ENCODE measurements at regions not wholly inside any gene's neighbourhood (a gene's known extent, or its start where the extent isn't known, plus 50 kb on each side); places are given as distances from the start of the nearest gene placed in this dataset.
A peak's percentile ranks its signal among the peaks of the same experiment; 100 is the strongest.
"Not testable (repeated sequence)": the region's sequence is repeated elsewhere in the genome, so short reads cannot be mapped to it uniquely, and the experiment has no call there.

DNA sequence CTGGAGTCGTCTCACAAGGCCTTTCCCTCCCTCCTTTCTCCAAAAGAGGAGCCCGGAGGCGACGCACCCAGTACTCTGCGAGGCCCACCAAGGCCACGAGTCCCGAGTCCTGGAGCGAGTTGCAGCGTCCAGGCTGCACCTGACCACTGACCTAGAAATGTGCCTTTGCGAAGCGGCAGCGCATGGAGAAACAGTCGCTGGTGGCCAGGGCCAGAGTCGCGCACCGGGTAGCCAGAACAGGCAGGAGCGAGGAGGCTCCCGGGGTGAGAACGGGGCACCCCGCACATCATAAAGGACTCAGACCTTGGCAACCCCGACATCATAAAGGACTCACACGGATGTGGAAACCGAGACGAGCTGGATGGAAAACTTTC is 318.4 kb downstream of the FAM72C start:
- Mint-ChIP-seq H3K27ac (no peak overlapping the region), H3K4me1 (no peaks in the 10 kb centered on the region), H3K4me3 (no peak overlapping the region), H3K36me3 (peaks cover 2% of the 10 kb centered on the region), H3K27me3 (peaks cover 69% of the 10 kb centered on the region), H3K9me3 (peaks cover 2 to 9% (median 8%) of the 10 kb centered on the region in 3 donors)

- H3K27ac Mint-ChIP-seq, result no peak overlapping the region
- no peaks in the 10 kb centered on the region for H3K4me1 Mint-ChIP-seq
- H3K4me3 Mint-ChIP-seq, result no peak overlapping the region
- H3K27me3 Mint-ChIP-seq, result peaks cover 71% of the 10 kb centered on the region
- H3K9me3 Mint-ChIP-seq, result peaks cover 5 to 8% (median 6%) of the 10 kb centered on the region in 3 donors
- peaks cover 2% of the 10 kb centered on the region for H3K36me3 Mint-ChIP-seq
These were observed 318.9 kb downstream of the FAM72C start for GRCh38 chr1:143652744-143653428.

DNA sequence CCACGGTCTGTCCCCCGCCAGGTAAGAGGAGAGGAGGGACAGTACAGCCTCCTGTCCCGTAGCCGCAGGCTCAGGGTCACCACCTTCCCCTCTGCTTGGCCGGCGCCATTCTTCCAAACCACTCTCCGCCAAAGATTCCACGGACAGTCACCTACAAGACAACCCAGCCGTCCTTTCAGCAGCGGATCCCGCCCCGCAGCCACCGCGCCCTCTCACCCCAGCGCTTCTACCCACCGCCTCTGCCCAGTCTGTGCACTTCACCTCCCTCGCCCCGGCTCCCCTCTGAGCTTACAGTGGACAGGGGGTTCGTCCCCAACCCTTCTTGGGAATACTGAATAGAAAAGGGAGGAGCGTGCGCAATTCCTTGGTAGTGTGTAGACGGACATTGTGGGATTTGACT is 319.6 kb downstream of the FAM72C start:
- Mint-ChIP-seq H3K4me1 (no peaks in the 10 kb centered on the region), H3K27me3 (peaks cover 73% of the 10 kb centered on the region), H3K4me3 (no peak overlapping the region), H3K27ac (no peak overlapping the region), H3K9me3 (peaks cover 5 to 8% (median 6%) of the 10 kb centered on the region in 3 donors), H3K36me3 (peaks cover 2% of the 10 kb centered on the region)

GRCh38 chr1:143651350-143651992 is 320.3 kb downstream of the FAM72C start:
- no peaks in the 10 kb centered on the region for H3K4me1 Mint-ChIP-seq
- H3K27me3 Mint-ChIP-seq, result peaks cover 68% of the 10 kb centered on the region
- no peak overlapping the region for H3K27ac Mint-ChIP-seq
- H3K4me3 Mint-ChIP-seq, result peak overlapping the region in 1 of 4 donors; percentile 37
- H3K36me3 Mint-ChIP-seq, result peaks cover under 1% of the 10 kb centered on the region
- peaks cover 4 to 8% (median 5%) of the 10 kb centered on the region in 3 donors for H3K9me3 Mint-ChIP-seq

DNA sequence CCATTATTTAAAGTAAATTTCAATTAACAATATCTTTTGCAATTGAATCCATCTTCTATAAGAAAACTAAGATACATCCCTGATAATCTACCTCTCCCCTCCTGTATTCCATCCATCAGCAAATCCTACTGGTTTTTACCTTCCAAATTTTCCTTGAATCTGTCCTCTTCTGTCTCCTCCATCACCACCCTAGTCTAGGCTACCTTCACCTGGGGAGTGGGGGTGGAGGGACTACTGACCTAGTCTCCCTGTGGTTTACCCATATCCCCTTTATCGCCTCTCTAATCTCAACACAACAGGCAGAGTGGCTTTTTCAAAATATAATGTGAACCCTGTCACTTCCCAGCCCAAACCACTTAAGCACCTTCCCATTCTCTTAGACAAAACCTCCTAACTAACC is 327.8 kb downstream of the FAM72C start:
- H3K4me1 Mint-ChIP-seq, H3K36me3 Mint-ChIP-seq, H3K9me3 Mint-ChIP-seq, H3K27ac Mint-ChIP-seq: not testable (repeated sequence)
- H3K4me3 Mint-ChIP-seq, result peak overlapping the region in 1 of 4 donors; percentile 57
- H3K27me3 Mint-ChIP-seq, result peaks cover 43% of the 10 kb centered on the region

GRCh38 chr1:143643148-143643885 is 328.5 kb downstream of the FAM72C start:
- peaks cover 0 to 4% (median 4%) of the 10 kb centered on the region in 3 donors for H3K9me3 Mint-ChIP-seq
- H3K27ac Mint-ChIP-seq, result no peak overlapping the region
- peaks cover 37% of the 10 kb centered on the region for H3K27me3 Mint-ChIP-seq
- no peaks in the 10 kb centered on the region for H3K36me3 Mint-ChIP-seq
- H3K4me3 Mint-ChIP-seq, result no peak overlapping the region
- H3K4me1 Mint-ChIP-seq, result peaks cover 0 to 2% (median 1%) of the 10 kb centered on the region in 3 donors

DNA sequence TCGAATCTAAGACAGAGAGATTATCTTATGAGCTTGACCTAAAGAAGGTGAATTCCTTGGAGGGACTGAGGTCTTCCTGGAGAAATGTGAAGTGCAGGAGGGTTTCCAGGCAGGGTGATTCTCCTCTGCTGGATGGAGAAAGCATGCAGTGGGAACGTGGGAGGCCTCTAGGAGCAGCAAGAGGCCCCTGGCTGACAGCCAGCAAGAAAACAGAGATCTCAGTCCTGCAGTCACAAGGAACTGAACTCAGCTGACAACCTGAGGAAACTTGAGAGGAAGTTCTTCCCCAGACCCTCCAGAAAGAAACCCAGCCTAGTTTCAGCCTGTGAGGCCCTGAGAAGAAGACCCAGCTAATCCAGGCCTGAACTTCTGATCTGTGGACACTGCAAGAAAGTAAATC is 345.9 kb downstream of the FAM72C start:
- Mint-ChIP-seq H3K27ac (no peak overlapping the region), H3K4me3 (no peak overlapping the region), H3K9me3 (no peaks in the 10 kb centered on the region), H3K36me3 (peaks cover 2% of the 10 kb centered on the region), H3K4me1 (no peaks in the 10 kb centered on the region), H3K27me3 (peaks cover 12% of the 10 kb centered on the region)

- no peaks in the 10 kb centered on the region for H3K9me3 Mint-ChIP-seq
- no peaks in the 10 kb centered on the region for H3K4me1 Mint-ChIP-seq
- H3K27ac Mint-ChIP-seq, result no peak overlapping the region
- no peak overlapping the region for H3K4me3 Mint-ChIP-seq
- H3K36me3 Mint-ChIP-seq, result no peaks in the 10 kb centered on the region
- H3K27me3 Mint-ChIP-seq, result peaks cover 2% of the 10 kb centered on the region
These were observed 351.9 kb downstream of the FAM72C start for GRCh38 chr1:143619851-143620250.

DNA sequence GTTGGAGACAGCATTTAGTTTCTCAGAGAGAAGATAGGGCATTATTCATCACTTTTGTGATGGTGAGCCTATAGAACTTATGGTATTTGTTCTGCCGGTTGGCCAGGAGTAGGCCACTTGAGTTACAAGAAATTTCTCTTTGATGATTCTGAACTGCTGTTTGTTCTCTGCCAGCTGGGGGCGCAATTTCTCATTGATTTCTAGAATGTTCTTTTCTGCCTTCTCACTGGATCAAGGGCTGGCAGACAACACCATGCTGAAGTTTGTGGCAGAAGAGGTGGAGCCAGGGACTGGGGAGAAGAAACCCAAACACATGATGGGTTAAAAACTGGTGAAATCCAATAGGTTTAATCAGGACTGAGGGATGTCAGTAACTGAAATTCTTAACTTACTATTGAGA is 360.6 kb downstream of the FAM72C start:
- no peak overlapping the region for H3K4me3 Mint-ChIP-seq
- H3K4me1 Mint-ChIP-seq, result no peaks in the 10 kb centered on the region
- peaks cover 1% of the 10 kb centered on the region for H3K27me3 Mint-ChIP-seq
- no peaks in the 10 kb centered on the region for H3K36me3 Mint-ChIP-seq
- no peaks in the 10 kb centered on the region for H3K9me3 Mint-ChIP-seq
- H3K27ac Mint-ChIP-seq, result no peak overlapping the region

DNA sequence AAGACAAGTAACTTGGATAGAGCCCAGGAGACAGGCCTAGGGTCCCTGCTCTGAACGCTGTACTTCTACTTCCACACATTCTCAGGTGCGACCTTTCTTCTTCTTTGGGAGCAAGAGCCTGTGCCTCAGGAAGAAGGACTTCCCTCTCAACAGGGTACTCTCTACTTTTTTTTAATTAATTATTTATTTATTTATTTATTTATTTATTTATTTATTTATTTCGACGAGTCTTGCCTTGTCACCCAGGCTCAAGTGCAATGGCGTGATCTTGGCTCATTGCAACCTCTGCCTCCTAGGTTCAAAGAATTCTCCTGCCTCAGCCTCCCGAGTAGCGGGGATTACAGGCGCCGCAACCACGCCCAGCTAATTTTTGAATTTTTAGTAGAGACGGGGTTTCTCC is 361.6 kb downstream of the FAM72C start:
- no peak overlapping the region for H3K4me3 Mint-ChIP-seq
- no peak overlapping the region for H3K27ac Mint-ChIP-seq
- no peaks in the 10 kb centered on the region for H3K36me3 Mint-ChIP-seq
- H3K27me3 Mint-ChIP-seq, result no peaks in the 10 kb centered on the region
- H3K4me1 Mint-ChIP-seq, result no peaks in the 10 kb centered on the region
- H3K9me3 Mint-ChIP-seq, result no peaks in the 10 kb centered on the region

DNA sequence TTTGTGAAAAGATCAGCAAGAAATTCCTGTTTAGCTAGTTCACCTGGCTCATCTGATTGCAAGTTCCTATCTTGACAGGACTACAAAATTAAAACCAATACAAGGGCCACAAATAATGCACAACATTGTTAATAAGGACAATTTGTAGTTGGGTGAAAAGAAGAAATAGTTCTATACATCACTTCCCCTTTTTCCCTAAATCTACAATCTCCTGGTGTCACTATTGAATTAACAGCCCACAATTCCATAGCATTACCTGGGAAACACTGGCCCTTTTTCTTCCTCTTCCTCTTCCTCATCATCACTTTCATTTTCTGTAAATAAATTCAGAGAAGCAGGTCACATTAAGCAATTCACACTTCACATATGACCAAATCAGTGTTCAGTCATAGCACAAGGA is 366.9 kb downstream of the FAM72C start:
- Mint-ChIP-seq H3K9me3 (peaks cover 0 to 2% (median 0%) of the 10 kb centered on the region in 3 donors), H3K27me3 (peaks cover 6% of the 10 kb centered on the region), H3K36me3 (no peaks in the 10 kb centered on the region), H3K27ac (no peak overlapping the region), H3K4me1 (no peaks in the 10 kb centered on the region), H3K4me3 (no peak overlapping the region)

DNA sequence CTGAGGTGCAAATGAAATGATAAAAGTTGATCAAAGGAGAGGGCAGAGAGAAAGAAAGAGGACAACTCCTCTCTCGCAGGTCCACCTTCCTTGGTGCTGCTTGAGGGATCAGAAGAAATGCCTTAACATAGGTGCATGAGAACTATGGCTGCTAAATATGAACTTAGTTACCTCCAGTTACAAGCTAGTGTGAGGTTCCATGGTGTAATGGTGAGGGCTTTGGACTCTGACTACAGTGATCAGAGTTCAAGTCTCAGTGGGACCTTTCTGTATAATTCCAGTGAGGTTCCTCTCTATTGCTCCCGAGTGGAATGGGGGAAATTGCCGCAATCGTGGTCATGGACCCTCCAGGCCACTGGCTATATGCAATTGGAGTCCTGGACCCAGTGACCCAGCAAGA is 387.3 kb downstream of the FAM72C start:
- Mint-ChIP-seq H3K36me3 (no peaks in the 10 kb centered on the region), H3K4me1 (no peaks in the 10 kb centered on the region), H3K9me3 (peaks cover 0 to 2% (median 1%) of the 10 kb centered on the region in 3 donors), H3K27me3 (peaks cover 29% of the 10 kb centered on the region), H3K4me3 (no peak overlapping the region), H3K27ac (no peak overlapping the region)

DNA sequence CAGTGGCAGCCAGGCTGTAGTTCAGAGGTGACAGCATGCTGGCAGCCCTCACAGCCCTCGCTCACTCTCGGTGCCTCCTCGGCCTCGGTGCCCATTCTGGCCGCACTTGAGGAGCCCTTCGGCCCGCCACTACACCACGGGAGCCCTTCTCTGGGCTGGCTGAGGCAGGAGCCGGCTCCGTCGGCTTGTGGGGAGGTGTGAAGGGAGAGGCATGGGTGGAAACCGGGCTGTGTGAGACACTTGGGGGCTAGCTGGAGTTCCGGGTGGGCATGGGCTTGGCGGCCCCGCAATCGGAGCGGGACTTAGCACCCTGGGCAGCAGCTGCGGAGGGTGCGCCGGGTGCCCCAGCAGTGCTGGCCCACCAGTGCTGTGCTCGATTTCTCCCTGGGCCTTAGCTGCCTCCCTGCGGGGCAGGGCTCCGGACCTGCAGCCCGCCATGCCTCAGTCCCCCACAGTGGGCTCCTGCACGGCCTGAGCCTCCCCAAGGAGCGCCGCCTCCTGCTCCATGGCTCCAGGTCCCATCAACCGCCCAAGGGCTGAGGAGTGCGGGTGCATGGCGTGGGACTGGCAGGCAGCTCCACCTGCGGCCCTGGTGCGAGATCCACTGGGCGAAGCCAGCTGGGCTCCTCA is 396.8 kb downstream of the FAM72C start:
- no peaks in the 10 kb centered on the region for H3K27me3 Mint-ChIP-seq
- peaks cover 0 to 12% (median 4%) of the 10 kb centered on the region in 3 donors for H3K9me3 Mint-ChIP-seq
- H3K27ac Mint-ChIP-seq, result no peak overlapping the region
- H3K4me1 Mint-ChIP-seq, result peaks cover 0 to 2% (median 0%) of the 10 kb centered on the region in 3 donors
- no peak overlapping the region for H3K4me3 Mint-ChIP-seq
- no peaks in the 10 kb centered on the region for H3K36me3 Mint-ChIP-seq

DNA sequence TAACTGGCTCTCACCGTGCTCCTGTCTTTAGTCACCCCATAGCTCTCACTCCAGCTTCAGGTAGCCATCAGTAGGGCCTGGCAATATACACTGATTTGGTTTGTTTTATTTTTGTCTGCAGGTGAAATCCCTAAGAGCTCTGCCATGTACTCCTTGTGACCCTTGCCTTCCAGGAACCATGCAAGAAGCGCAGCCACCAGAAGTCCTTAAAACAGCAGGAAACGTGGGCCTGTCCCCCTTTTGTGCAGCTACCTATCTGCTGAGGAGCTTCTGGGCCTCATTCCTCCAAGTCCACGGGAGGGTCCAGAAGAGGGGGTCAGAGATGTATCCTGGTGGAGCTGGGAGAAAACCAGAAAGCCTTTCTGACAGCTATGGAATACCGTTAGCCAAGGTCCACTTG is 399.1 kb downstream of the FAM72C start:
- H3K27me3 Mint-ChIP-seq, H3K4me1 Mint-ChIP-seq, H3K27ac Mint-ChIP-seq, H3K36me3 Mint-ChIP-seq, H3K4me3 Mint-ChIP-seq, H3K9me3 Mint-ChIP-seq: not testable (repeated sequence)

DNA sequence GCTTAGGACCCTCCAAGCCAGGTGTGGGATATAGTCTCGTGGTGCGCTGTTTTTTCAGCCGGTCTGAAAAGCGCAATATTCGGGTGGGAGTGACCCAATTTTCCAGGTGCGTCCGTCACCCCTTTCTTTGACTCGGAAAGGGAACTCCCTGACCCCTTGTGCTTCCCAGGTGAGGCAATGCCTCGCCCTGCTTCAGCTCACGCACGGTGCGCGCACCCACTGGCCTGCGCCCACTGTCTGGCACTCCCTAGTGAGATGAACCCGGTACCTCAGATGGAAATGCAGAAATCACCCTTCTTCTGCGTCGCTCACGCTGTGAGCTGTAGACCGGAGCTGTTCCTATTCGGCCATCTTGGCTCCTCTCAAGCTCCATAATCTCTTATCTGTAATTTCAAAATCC is 408.0 kb downstream of the FAM72C start:
- H3K4me3 Mint-ChIP-seq, H3K9me3 Mint-ChIP-seq, H3K27me3 Mint-ChIP-seq, H3K4me1 Mint-ChIP-seq, H3K27ac Mint-ChIP-seq, H3K36me3 Mint-ChIP-seq: not testable (repeated sequence)

Measured in IgD-negative memory B cell (primary cell).